ENCODE measurements at regions not wholly inside any gene's neighbourhood (a gene's known extent, or its start where the extent isn't known, plus 50 kb on each side); places are given as distances from the start of the nearest gene placed in this dataset.

- no peaks in the 10 kb centered on the region for H3K27me3 ChIP-seq
- no peak for TF ChIP-seq CTCF (IDR thresholded peaks at IDR 0.05; ENCODE audit: low read depth, low read length)
- H3K4me3 ChIP-seq (ENCODE audit: low read depth, low read length): no peak overlapping the region
- H3K9me3 ChIP-seq: no peaks in the 10 kb centered on the region; the same call in 1 of the 2 replicates
- no peak for DNase-seq
- H3K36me3 ChIP-seq: no peaks in the 10 kb centered on the region
- no peaks in the 10 kb centered on the region for H3K4me1 ChIP-seq
Measured at GRCh38 chr2:106581328-106581727, 94.2 kb downstream of the CD8B2 start.

- DNase-seq: no peak
- no peaks in the 10 kb centered on the region for H3K4me1 ChIP-seq
- H3K9me3 ChIP-seq: no peaks in the 10 kb centered on the region; the same call in 1 of the 2 replicates
- no peaks in the 10 kb centered on the region for H3K36me3 ChIP-seq
- no peaks in the 10 kb centered on the region for H3K27me3 ChIP-seq
- TF ChIP-seq CTCF (IDR thresholded peaks at IDR 0.05; ENCODE audit: low read depth, low read length): no peak
- peak overlapping the region; percentile 32 for H3K4me3 ChIP-seq (ENCODE audit: low read depth, low read length)
Measured at GRCh38 chr2:106581755-106582147, 94.6 kb downstream of the CD8B2 start.

GRCh38 chr2:106582148-106583143 is 95.3 kb downstream of the CD8B2 start:
- no peaks in the 10 kb centered on the region for H3K27me3 ChIP-seq
- no peaks in the 10 kb centered on the region for H3K4me1 ChIP-seq
- H3K9me3 ChIP-seq: no peaks in the 10 kb centered on the region; the same call in 1 of the 2 replicates
- H3K36me3 ChIP-seq: no peaks in the 10 kb centered on the region
- peak; percentile 59 for DNase-seq
- H3K4me3 ChIP-seq (ENCODE audit: low read depth, low read length): peak overlapping the region; percentile 32
- TF ChIP-seq CTCF (IDR thresholded peaks at IDR 0.05; ENCODE audit: low read depth, low read length): peak; percentile 81

GRCh38 chr2:106584304-106584954 is 97.3 kb downstream of the CD8B2 start:
- TF ChIP-seq CTCF (IDR thresholded peaks at IDR 0.05; ENCODE audit: low read depth, low read length): no peak
- Histone ChIP-seq H3K36me3 (no peaks in the 10 kb centered on the region), H3K4me1 (no peaks in the 10 kb centered on the region), H3K4me3 (ENCODE audit: low read depth, low read length) (no peak overlapping the region), H3K27me3 (no peaks in the 10 kb centered on the region), H3K9me3 (no peaks in the 10 kb centered on the region)
- DNase-seq: no peak

GRCh38 chr2:106596844-106597243 is 109.7 kb downstream of the CD8B2 start:
- TF ChIP-seq CTCF (IDR thresholded peaks at IDR 0.05; ENCODE audit: low read depth, low read length): peak; percentile 16; the same call in 1 of the 2 replicates
- H3K27me3 ChIP-seq: no peaks in the 10 kb centered on the region
- H3K9me3 ChIP-seq: no peaks in the 10 kb centered on the region
- H3K4me1 ChIP-seq: no peaks in the 10 kb centered on the region
- no peaks in the 10 kb centered on the region for H3K36me3 ChIP-seq
- H3K4me3 ChIP-seq (ENCODE audit: low read depth, low read length): no peak overlapping the region
- no peak for DNase-seq

All from BE2C (cell line).